ENCODE measurements at regions not wholly inside any gene's neighbourhood (a gene's known extent, or its start where the extent isn't known, plus 50 kb on each side); places are given as distances from the start of the nearest gene placed in this dataset.

DNA sequence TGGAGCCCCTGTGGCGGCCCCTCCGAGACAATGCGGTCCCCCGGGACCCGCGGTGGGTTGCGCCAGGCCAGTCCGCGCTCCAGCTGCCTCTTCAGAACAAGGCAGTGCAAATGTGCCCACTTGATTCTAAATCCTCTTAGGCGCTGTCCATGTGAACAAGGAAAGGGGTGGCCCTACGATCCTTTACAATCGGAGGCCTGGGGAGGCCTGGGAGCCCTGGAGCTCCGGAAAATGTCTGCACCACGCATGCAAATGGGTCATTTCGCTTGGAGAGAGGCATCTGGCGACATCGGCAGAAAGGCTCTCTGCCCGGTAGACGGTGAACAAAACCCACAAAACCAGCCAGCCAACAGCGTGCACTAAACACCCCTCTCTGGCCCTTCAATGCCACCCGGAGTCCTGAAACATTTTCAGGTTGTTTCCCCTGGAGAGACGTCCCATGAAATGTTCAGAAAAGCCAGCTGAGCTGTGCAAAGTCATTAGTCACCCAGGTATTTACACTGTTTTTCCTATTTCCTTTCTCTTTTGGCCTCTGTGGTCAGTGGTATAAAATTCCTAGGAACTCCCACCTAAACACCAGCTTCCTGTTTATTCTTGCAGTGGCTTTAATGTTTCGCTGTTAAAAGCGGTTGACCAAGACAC is 102.8 kb upstream of the ZNF438 start:
- Mint-ChIP-seq H3K27me3 (ENCODE audit: insufficient read depth, low read depth, poor library complexity) (peaks cover 13% of the 10 kb centered on the region), H3K9me3 (no peaks in the 10 kb centered on the region), H3K36me3 (ENCODE audit: low read depth) (no peaks in the 10 kb centered on the region), H3K4me3 (peak overlapping the region; percentile 67), H3K27ac (peak overlapping the region; percentile 96), H3K4me1 (peaks cover 18% of the 10 kb centered on the region)
- Histone ChIP-seq H3K4me1 (ENCODE audit: insufficient read depth) (peaks cover 11% of the 10 kb centered on the region), H3K9me2 (ENCODE audit: insufficient read depth) (no peaks in the 10 kb centered on the region), H3K4me2 (peak overlapping the region; percentile 81), H3K4me3 (peak overlapping the region; percentile 66), H3K36me3 (ENCODE audit: insufficient read depth) (no peaks in the 10 kb centered on the region), H3K27ac (ENCODE audit: low read depth) (peak overlapping the region; percentile 76; the same call in 1 of the 2 replicates), H4K20me1 (replicated peaks; ENCODE audit: insufficient read depth) (no peaks in the 10 kb centered on the region), H2AFZ (peak overlapping the region; percentile 96), H3K27me3 (ENCODE audit: insufficient read depth) (0 out of 2 replicates have a peak, but pooled peaks cover 3% of the 10 kb centered on the region), H3K79me2 (replicated peaks; ENCODE audit: insufficient read depth) (no peaks in the 10 kb centered on the region), H3F3A (replicated peaks; ENCODE audit: low read depth) (0 out of 2 replicates have a peak, but pooled peaks cover 5% of the 10 kb centered on the region)
- TF ChIP-seq ZNF462 (CRISPR knock-in tag; IDR thresholded peaks at IDR 0.05) (no peak), JUNB (IDR thresholded peaks at IDR 0.05; ENCODE audit: unreplicated experiment) (no peak), POLR2AphosphoS5 (IDR thresholded peaks at IDR 0.05; ENCODE audit: low read depth) (no peak), STAT1 (IDR thresholded peaks at IDR 0.05; ENCODE audit: unreplicated experiment) (no peak), EZH2 (IDR thresholded peaks at IDR 0.05; ENCODE audit: low read depth, unreplicated experiment) (no peak), ETS1 (IDR thresholded peaks at IDR 0.05) (no peak), ZNF114 (CRISPR knock-in tag; IDR thresholded peaks at IDR 0.05) (no peak), CREB1 (CRISPR knock-in tag; IDR thresholded peaks at IDR 0.05; ENCODE audit: low read depth) (no peak), NANOG (IDR thresholded peaks at IDR 0.05; ENCODE audit: borderline replicate concordance) (no peak), EZH2phosphoT487 (IDR thresholded peaks at IDR 0.05; ENCODE audit: unreplicated experiment) (no peak), ZNF331 (CRISPR knock-in tag; IDR thresholded peaks at IDR 0.05; ENCODE audit: low read depth) (no peak)
- TF ChIP-seq, protein P1, sequence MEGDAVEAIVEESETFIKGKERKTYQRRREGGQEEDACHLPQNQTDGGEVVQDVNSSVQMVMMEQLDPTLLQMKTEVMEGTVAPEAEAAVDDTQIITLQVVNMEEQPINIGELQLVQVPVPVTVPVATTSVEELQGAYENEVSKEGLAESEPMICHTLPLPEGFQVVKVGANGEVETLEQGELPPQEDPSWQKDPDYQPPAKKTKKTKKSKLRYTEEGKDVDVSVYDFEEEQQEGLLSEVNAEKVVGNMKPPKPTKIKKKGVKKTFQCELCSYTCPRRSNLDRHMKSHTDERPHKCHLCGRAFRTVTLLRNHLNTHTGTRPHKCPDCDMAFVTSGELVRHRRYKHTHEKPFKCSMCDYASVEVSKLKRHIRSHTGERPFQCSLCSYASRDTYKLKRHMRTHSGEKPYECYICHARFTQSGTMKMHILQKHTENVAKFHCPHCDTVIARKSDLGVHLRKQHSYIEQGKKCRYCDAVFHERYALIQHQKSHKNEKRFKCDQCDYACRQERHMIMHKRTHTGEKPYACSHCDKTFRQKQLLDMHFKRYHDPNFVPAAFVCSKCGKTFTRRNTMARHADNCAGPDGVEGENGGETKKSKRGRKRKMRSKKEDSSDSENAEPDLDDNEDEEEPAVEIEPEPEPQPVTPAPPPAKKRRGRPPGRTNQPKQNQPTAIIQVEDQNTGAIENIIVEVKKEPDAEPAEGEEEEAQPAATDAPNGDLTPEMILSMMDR (conservative IDR thresholded peaks at IDR 0.05; ENCODE audit: low read depth in 2 of 2), result no peak
- TF ChIP-seq, protein P2, sequence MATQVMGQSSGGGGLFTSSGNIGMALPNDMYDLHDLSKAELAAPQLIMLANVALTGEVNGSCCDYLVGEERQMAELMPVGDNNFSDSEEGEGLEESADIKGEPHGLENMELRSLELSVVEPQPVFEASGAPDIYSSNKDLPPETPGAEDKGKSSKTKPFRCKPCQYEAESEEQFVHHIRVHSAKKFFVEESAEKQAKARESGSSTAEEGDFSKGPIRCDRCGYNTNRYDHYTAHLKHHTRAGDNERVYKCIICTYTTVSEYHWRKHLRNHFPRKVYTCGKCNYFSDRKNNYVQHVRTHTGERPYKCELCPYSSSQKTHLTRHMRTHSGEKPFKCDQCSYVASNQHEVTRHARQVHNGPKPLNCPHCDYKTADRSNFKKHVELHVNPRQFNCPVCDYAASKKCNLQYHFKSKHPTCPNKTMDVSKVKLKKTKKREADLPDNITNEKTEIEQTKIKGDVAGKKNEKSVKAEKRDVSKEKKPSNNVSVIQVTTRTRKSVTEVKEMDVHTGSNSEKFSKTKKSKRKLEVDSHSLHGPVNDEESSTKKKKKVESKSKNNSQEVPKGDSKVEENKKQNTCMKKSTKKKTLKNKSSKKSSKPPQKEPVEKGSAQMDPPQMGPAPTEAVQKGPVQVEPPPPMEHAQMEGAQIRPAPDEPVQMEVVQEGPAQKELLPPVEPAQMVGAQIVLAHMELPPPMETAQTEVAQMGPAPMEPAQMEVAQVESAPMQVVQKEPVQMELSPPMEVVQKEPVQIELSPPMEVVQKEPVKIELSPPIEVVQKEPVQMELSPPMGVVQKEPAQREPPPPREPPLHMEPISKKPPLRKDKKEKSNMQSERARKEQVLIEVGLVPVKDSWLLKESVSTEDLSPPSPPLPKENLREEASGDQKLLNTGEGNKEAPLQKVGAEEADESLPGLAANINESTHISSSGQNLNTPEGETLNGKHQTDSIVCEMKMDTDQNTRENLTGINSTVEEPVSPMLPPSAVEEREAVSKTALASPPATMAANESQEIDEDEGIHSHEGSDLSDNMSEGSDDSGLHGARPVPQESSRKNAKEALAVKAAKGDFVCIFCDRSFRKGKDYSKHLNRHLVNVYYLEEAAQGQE (IDR thresholded peaks at IDR 0.05; ENCODE audit: unreplicated experiment), result no peak
- ATAC-seq, result peak; percentile 88
- peak; percentile 57 for DNase-seq (ENCODE audit: low spot score)
